GM12878 (cell line): ENCODE measurements at regions not wholly inside any gene's neighbourhood (a gene's known extent, or its start where the extent isn't known, plus 50 kb on each side); places are given as distances from the start of the nearest gene placed in this dataset.

Source experiments
- ATAC-seq: fragments of 200-7000 bp; cut with Tn5 transposase; 3 replicates; pipeline ENCODE4 v1.9.1; 2020; ENCODE audit warnings: mild to moderate bottlenecking, moderate library complexity
- BruUV-seq: library from RNA; stranded (reverse); fragments of 400-500 nt; replicated peaks from 2 replicates; lab custom pipeline; 2021; lab: Mats Ljungman, UMichigan
- CTCF ChIA-PET: fragments of 300-600 bp; sonication (Branson Sonifier 250); formaldehyde crosslinking; extraction: SDS; loops from one replicate; lab custom pipeline; 2021; ENCODE audit warnings: inconsistent platforms; lab: Yijun Ruan, JAX
- POLR2A ChIA-PET: fragments of 350-600 bp; formaldehyde crosslinking; extraction: SDS; loops from one replicate; lab custom pipeline; 2021; ENCODE audit warnings: inconsistent platforms; lab: Charles Lee
- RAD21 ChIA-PET: fragments of 300-600 bp; sonication (Branson Sonifier 250); formaldehyde crosslinking; loops from one replicate; lab custom pipeline; 2023; ENCODE audit warnings: antibody characterized with exemption; ENCODE audit not compliant: unreplicated experiment; lab: Charles Lee
- SMC1A ChIA-PET: fragments of 300-600 bp; sonication (Branson Sonifier 250); formaldehyde crosslinking; loops from one replicate; lab custom pipeline; 2023; ENCODE audit not compliant: unreplicated experiment, uncharacterized antibody; lab: Charles Lee
- DNase-seq: peaks from one replicate; pipeline ENCODE4 v3.0.0-alpha.2; 2011; ENCODE audit warnings: low read depth, low spot score
- FAIRE-seq: peaks from 3 replicates; lab custom pipeline; 2011; peaks lifted over from hg19 to GRCh38; lab: Jason Lieb, UNC
- H2AFZ ChIP-seq: 2 replicates; pipeline ENCODE4 v1.6.0; 2011; ENCODE audit warnings: low read depth, low read length, control low read depth; ENCODE audit not compliant: control insufficient read depth
- H3K27ac ChIP-seq: 2 replicates; pipeline ENCODE4 v1.5.1; 2011; ENCODE audit warnings: control low read depth; ENCODE audit not compliant: control insufficient read depth, insufficient read depth
- H3K27me3 ChIP-seq, 2 experiments: replicated peaks in 1 of 2; 2 replicates each; pipeline versions ENCODE4 v1.6.0 to v1.6.1; 2011; ENCODE audit warnings: low read length in 1 of 2; ENCODE audit not compliant: control insufficient read depth in 2 of 2, insufficient read depth in 2 of 2
- H3K36me3 ChIP-seq, 2 experiments: 2 replicates each; pipeline ENCODE4 v1.5.1; 2011; ENCODE audit warnings: low read length in 1 of 2; ENCODE audit not compliant: control insufficient read depth in 2 of 2, insufficient read depth in 2 of 2
- H3K4me1 ChIP-seq: 2 replicates; pipeline ENCODE4 v1.6.1; 2011; ENCODE audit warnings: mild to moderate bottlenecking, low read length, moderate library complexity, mixed read lengths; ENCODE audit not compliant: control insufficient read depth, insufficient read depth
- H3K4me2 ChIP-seq: 2 replicates; pipeline ENCODE4 v1.6.0; 2011; ENCODE audit warnings: control low read depth; ENCODE audit not compliant: control insufficient read depth, insufficient read depth
- H3K4me3 ChIP-seq: fragments of 200-600 bp; sonication (generic); 2 replicates; pipeline ENCODE4 v1.5.1; 2016
- H3K79me2 ChIP-seq: 2 replicates; pipeline ENCODE4 v1.6.0; 2011; ENCODE audit warnings: low read length; ENCODE audit not compliant: control insufficient read depth, insufficient read depth
- H3K9ac ChIP-seq: 2 replicates; pipeline ENCODE4 v1.8.0; 2011; ENCODE audit warnings: low read length, control low read depth, mixed read lengths; ENCODE audit not compliant: control insufficient read depth, insufficient read depth
- H3K9me3 ChIP-seq: replicated peaks from 3 replicates; pipeline ENCODE4 v1.5.1; 2011; ENCODE audit warnings: mild to moderate bottlenecking, low read length; ENCODE audit not compliant: control insufficient read depth, insufficient read depth
- H4K20me1 ChIP-seq: 2 replicates; pipeline ENCODE4 v1.6.0; 2011; ENCODE audit not compliant: control insufficient read depth, insufficient read depth
- ATF3 ChIP-seq: IDR thresholded peaks from 2 replicates; pipeline ENCODE4 v1.6.1; 2011; ENCODE audit warnings: low read depth, mild to moderate bottlenecking, low read length, moderate library complexity, borderline replicate concordance; ENCODE audit errors: extremely low read depth
- ATF7 ChIP-seq: fragments of 450-650 bp; IDR thresholded peaks from 2 replicates; pipeline ENCODE4 v1.6.1; 2016; ENCODE audit warnings: low read depth, mild to moderate bottlenecking
- EZH2 ChIP-seq: IDR thresholded peaks from 2 replicates; pipeline ENCODE4 v1.6.1; 2012; ENCODE audit warnings: low read depth, mild to moderate bottlenecking, control low read depth, inconsistent platforms, low read length, borderline replicate concordance; ENCODE audit not compliant: control insufficient read depth
- FOS ChIP-seq: IDR thresholded peaks from 3 replicates; pipeline ENCODE4 v1.6.1; 2011; ENCODE audit warnings: borderline replicate concordance; ENCODE audit not compliant: insufficient read length; ENCODE audit errors: extremely low read depth
- HDAC6 ChIP-seq: fragments of 200-600 bp; sonication (generic); IDR thresholded peaks from one replicate; pipeline ENCODE4 v1.8.0; 2017; ENCODE audit warnings: antibody characterized with exemption; ENCODE audit not compliant: unreplicated experiment
- NFYB ChIP-seq: IDR thresholded peaks from 2 replicates; pipeline ENCODE4 v1.6.1; 2011; ENCODE audit warnings: low read depth, mild to moderate bottlenecking, low read length, improper control_type of control experiment, moderate library complexity; ENCODE audit not compliant: insufficient read depth
- NKRF ChIP-seq: fragments of 450-650 bp; conservative IDR thresholded peaks from 2 replicates; pipeline ENCODE4 v1.6.1; 2017; ENCODE audit warnings: mild to moderate bottlenecking, moderate library complexity
- NR2C1 ChIP-seq: fragments of 450-650 bp; IDR thresholded peaks from 2 replicates; pipeline ENCODE4 v1.6.1; 2017; ENCODE audit warnings: antibody characterized with exemption, mild to moderate bottlenecking, moderate library complexity
- PBX3 ChIP-seq: IDR thresholded peaks from 2 replicates; pipeline ENCODE4 v1.6.1; 2011; ENCODE audit warnings: mild to moderate bottlenecking, low read depth, low read length, moderate library complexity; ENCODE audit not compliant: insufficient replicate concordance
- PKNOX1 ChIP-seq: fragments of 450-650 bp; IDR thresholded peaks from 2 replicates; pipeline ENCODE4 v1.6.1; 2016; ENCODE audit warnings: mild to moderate bottlenecking
- POU2F2 ChIP-seq: IDR thresholded peaks from 3 replicates; pipeline ENCODE4 v1.6.1; 2011; ENCODE audit warnings: low read depth, mild to moderate bottlenecking, low read length, borderline replicate concordance
- SP1 ChIP-seq: IDR thresholded peaks from one replicate; pipeline ENCODE4 v1.6.1; 2011; ENCODE audit warnings: low read depth, low read length
- TCF12 ChIP-seq: IDR thresholded peaks from 2 replicates; pipeline ENCODE4 v1.6.1; 2011; ENCODE audit warnings: low read depth, mild to moderate bottlenecking, low read length
- ZNF687 ChIP-seq: fragments of 450-650 bp; IDR thresholded peaks from 2 replicates; pipeline ENCODE4 v1.6.1; 2017; ENCODE audit warnings: mild to moderate bottlenecking, moderate library complexity
- WGBS: methylation state at CpG from one replicate; pipeline ENCODE4 v1.1.6; 2016; ENCODE audit warnings: low lambda C conversion rate; ENCODE audit not compliant: insufficient replicate concordance, insufficient coverage; ENCODE audit errors: missing lambda C conversion rate; 5-methylcytosine and 5-hydroxymethylcytosine counted together
- in situ Hi-C: fragments of 300-500 bp; cut with MboI; formaldehyde crosslinking; loops from 9 replicates; pipeline ENCODE4 v1.14.3; 2018; ENCODE audit warnings: mixed read lengths
- intact Hi-C: fragments of 100-400 bp; cut with micrococcal nuclease; formaldehyde crosslinking; loops from one replicate; pipeline ENCODE4 v1.14.2; 2022; ENCODE audit not compliant: unreplicated experiment

- TF ChIP-seq ATF3 (no peak), NR2C1 (no peak), ZNF687 (no peak), NFYB (no peak), HDAC6 (no peak), PKNOX1 (no peak), POU2F2 (no peak)
Measured at GRCh38 chr4:85050736-85051135, 84.2 kb upstream of the WDFY3 start (continued).

GRCh38 chr4:85051526-85051925 is 85.0 kb upstream of the WDFY3 start:
- 0% methylated on average over 2 of the region's 2 CpGs for WGBS
- in situ Hi-C loops = no loop called here
- TF ChIP-seq NKRF (no peak), ATF7 (no peak), PBX3 (no peak), FOS (no peak), TCF12 (no peak), SP1 (no peak), EZH2 (no peak)
- no TSS peak for BruUV-seq
- H3K27ac ChIP-seq = no peak overlapping the region
- no peak overlapping the region for H3K4me2 ChIP-seq
- CTCF ChIA-PET = no interaction called here
- no peak overlapping the region for H2AFZ ChIP-seq
- H3K4me1 ChIP-seq = no peaks in the 10 kb centered on the region
- H3K36me3 ChIP-seq = no peaks in the 10 kb centered on the region
- H3K27me3 ChIP-seq = no peaks in the 10 kb centered on the region
- H3K9me3 ChIP-seq = no peaks in the 10 kb centered on the region
- POLR2A ChIA-PET = no interaction called here
- H3K9ac ChIP-seq = no peak overlapping the region
- DNase-seq (no peak), FAIRE-seq (no peak), ATAC-seq (no peak)
- intact Hi-C loops = no loop called here
- SMC1A ChIA-PET = no interaction called here
- H3K4me3 ChIP-seq = no peak overlapping the region
- no peaks in the 10 kb centered on the region for H4K20me1 ChIP-seq
- H3K79me2 ChIP-seq = no peaks in the 10 kb centered on the region
- RAD21 ChIA-PET = no interaction called here
